ENCODE measurements at regions not wholly inside any gene's neighbourhood (a gene's known extent, or its start where the extent isn't known, plus 50 kb on each side); places are given as distances from the start of the nearest gene placed in this dataset.
A peak's percentile ranks its signal among the peaks of the same experiment; 100 is the strongest.

- TF ChIP-seq CTCF (IDR thresholded peaks at IDR 0.05; ENCODE audit: insufficient read depth, low read length, severe bottlenecking), result no peak
- no peak for FAIRE-seq
These were observed 276.8 kb downstream of the ENC1 start for GRCh38 chr5:74363603-74364205.

GRCh38 chr5:74361406-74362358, 278.8 kb downstream of the ENC1 start:
- H3K36me3 ChIP-seq (ENCODE audit: control insufficient read depth, insufficient read depth, low read length), result no peaks in the 10 kb centered on the region
- DNase-seq (ENCODE audit: low read depth) (no peak), FAIRE-seq (no peak)
- no peak overlapping the region for H3K4me3 ChIP-seq (ENCODE audit: low read depth, low read length)
- no peak for TF ChIP-seq CTCF (IDR thresholded peaks at IDR 0.05; ENCODE audit: insufficient read depth, low read length, severe bottlenecking)
- peaks cover 2% of the 10 kb centered on the region for H3K27me3 ChIP-seq (ENCODE audit: control insufficient read depth, insufficient read depth, low read length)

More at GRCh38 chr5:74363603-74364205, 276.8 kb downstream of the ENC1 start:
- no peak for DNase-seq (ENCODE audit: low read depth)
- Histone ChIP-seq H3K27me3 (ENCODE audit: control insufficient read depth, insufficient read depth, low read length) (peaks cover 2% of the 10 kb centered on the region), H3K4me3 (ENCODE audit: low read depth, low read length) (no peak overlapping the region), H3K36me3 (ENCODE audit: control insufficient read depth, insufficient read depth, low read length) (no peaks in the 10 kb centered on the region)

- FAIRE-seq (no peak), DNase-seq (ENCODE audit: low read depth) (no peak)
- Histone ChIP-seq H3K36me3 (ENCODE audit: control insufficient read depth, insufficient read depth, low read length) (no peaks in the 10 kb centered on the region), H3K4me3 (ENCODE audit: low read depth, low read length) (no peak overlapping the region), H3K27me3 (ENCODE audit: control insufficient read depth, insufficient read depth, low read length) (peaks cover 2% of the 10 kb centered on the region)
- no peak for TF ChIP-seq CTCF (IDR thresholded peaks at IDR 0.05; ENCODE audit: insufficient read depth, low read length, severe bottlenecking)
These were observed 279.9 kb downstream of the ENC1 start for GRCh38 chr5:74360535-74361210.

GRCh38 chr5:74357827-74358226, 282.7 kb downstream of the ENC1 start:
- no peak for TF ChIP-seq CTCF (IDR thresholded peaks at IDR 0.05; ENCODE audit: insufficient read depth, low read length, severe bottlenecking)
- H3K4me3 ChIP-seq (ENCODE audit: low read depth, low read length), result no peak overlapping the region
- H3K27me3 ChIP-seq (ENCODE audit: control insufficient read depth, insufficient read depth, low read length), result no peaks in the 10 kb centered on the region
- FAIRE-seq, result no peak
- H3K36me3 ChIP-seq (ENCODE audit: control insufficient read depth, insufficient read depth, low read length), result no peaks in the 10 kb centered on the region
- no peak for DNase-seq (ENCODE audit: low read depth)

- DNase-seq (ENCODE audit: low read depth), result peak; percentile 55
- TF ChIP-seq CTCF (IDR thresholded peaks at IDR 0.05; ENCODE audit: insufficient read depth, low read length, severe bottlenecking), result no peak
- no peak overlapping the region for H3K4me3 ChIP-seq (ENCODE audit: low read depth, low read length)
- no peaks in the 10 kb centered on the region for H3K27me3 ChIP-seq (ENCODE audit: control insufficient read depth, insufficient read depth, low read length)
- H3K36me3 ChIP-seq (ENCODE audit: control insufficient read depth, insufficient read depth, low read length), result no peaks in the 10 kb centered on the region
- no peak for FAIRE-seq
These were observed 284.4 kb downstream of the ENC1 start for GRCh38 chr5:74356009-74356695.

All from bronchial epithelial cell (primary cell).